GM18517 (cell line): ENCODE measurements at regions not wholly inside any gene's neighbourhood (a gene's known extent, or its start where the extent isn't known, plus 50 kb on each side); places are given as distances from the start of the nearest gene placed in this dataset.
A peak's percentile ranks its signal among the peaks of the same experiment; 100 is the strongest.

Source experiments
- ATAC-seq: cut with Tn5 transposase; IDR thresholded peaks from one replicate; pipeline ENCODE4 v1.9.1; 2021; ENCODE audit warnings: mild to moderate bottlenecking, moderate library complexity; ENCODE audit not compliant: unreplicated experiment

- no peak for ATAC-seq
Measured at GRCh38 chr7:47691988-47692387, 110.1 kb upstream of the TNS3 start.

GRCh38 chr7:47690902-47691558 is 109.1 kb upstream of the TNS3 start:
- ATAC-seq, result no peak

DNA sequence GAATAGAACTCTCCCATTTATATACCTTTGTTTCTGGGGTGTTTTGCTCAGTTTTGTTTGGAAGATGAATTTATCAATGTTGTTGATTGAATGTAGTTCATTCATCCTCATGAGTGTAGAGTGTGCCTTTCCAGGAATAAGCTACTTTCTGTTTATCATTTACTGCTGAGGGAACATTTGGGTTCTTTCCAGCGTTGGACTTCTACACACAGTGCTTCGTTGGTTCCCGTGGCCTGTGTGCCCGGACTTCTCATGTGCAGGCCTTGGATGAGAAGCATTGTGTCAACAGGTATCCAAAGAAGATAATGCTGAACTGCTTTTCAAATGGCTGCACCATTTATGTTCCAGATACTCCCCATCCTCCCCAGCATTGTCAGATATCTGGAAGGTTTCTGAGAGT is 107.6 kb upstream of the TNS3 start:
- ATAC-seq, result no peak

- no peak for ATAC-seq
Measured at GRCh38 chr7:47688311-47689100, 106.6 kb upstream of the TNS3 start.

GRCh38 chr7:47685712-47686376 is 103.9 kb upstream of the TNS3 start:
- ATAC-seq, result no peak

DNA sequence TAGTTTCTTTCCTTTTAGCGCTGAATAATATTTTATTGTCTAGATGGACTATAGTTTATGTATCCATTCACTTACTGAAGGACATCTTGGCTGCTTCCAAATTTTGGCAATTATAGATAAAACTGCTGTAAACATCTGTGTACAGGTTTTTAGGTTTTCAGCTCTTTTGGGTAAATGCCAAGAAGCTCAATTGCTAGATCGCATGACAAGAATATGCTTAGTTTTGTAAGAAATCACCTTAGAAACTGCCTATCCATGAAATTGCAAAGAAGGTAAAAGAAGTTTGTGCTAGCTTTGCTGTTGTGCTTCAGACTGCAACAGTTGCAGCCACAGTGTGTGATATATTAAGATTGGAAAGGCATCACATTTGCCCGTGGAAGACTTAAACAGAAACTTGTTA is 103.2 kb upstream of the TNS3 start:
- ATAC-seq, result no peak

GRCh38 chr7:47684728-47685127 is 102.8 kb upstream of the TNS3 start:
- ATAC-seq, result no peak

GRCh38 chr7:47683485-47683898 is 101.6 kb upstream of the TNS3 start:
- no peak for ATAC-seq

GRCh38 chr7:47682874-47683273 is 101.0 kb upstream of the TNS3 start:
- no peak for ATAC-seq

DNA sequence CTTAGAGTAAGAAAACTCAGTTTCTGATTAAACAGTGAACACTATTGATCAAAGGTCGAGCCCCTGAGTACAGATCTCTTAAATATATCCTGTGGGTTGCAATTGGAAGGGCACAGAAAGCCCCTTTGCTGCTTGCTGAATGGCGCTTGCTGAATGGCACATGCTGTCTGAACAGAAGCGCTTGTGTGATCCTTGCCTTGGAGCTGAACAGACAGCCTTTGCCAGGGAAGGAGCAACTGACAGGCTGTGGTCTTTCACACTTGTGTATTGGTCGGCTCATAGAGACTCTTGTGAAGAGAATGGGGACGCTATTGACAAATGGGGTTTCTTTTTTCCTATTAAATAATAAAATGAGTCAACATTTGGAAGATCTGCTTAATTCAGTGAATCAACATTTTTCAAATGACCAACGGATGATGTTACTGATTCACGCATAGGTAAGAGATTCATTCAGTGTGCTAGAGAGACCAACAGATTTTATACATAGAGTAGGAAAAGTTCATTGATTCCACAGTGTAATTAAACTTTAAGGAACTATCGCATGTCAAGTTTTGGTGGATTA is 99.4 kb upstream of the TNS3 start:
- no peak for ATAC-seq

DNA sequence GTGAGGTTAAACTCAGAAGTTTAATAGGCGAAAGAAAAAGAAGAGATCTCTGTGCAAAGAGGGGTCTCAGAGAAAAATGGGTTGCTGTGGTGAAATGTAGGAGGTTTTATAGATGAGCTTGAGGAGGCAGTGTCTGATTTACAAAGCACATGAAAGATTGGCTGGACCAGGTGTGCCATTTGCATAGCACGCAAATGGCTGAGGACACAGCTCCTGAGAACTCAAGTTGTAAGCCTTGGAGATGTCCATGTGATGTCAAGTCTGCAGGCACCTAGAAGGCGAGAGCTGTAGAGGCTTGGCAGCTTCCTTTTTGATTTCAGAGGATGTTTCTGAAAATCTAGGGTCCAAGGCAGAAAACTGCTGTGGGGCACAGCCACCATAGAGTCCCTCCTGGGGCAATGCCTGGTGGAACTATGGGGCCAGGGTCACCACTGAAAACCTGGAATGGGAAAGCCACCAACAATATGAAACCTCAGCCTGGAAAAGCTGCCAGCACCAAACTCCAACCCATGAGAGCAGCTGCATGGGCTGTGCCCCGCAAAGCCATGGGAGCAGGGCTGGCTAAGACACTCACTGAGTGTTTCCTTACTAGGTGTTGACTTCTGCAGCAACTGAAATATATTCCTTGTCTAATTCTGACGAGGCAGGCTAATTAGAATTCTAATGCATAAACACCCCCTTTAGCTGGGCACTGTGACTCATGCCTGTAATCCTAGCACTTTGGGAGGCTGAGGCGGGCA is 96.9 kb upstream of the TNS3 start:
- no peak for ATAC-seq

DNA sequence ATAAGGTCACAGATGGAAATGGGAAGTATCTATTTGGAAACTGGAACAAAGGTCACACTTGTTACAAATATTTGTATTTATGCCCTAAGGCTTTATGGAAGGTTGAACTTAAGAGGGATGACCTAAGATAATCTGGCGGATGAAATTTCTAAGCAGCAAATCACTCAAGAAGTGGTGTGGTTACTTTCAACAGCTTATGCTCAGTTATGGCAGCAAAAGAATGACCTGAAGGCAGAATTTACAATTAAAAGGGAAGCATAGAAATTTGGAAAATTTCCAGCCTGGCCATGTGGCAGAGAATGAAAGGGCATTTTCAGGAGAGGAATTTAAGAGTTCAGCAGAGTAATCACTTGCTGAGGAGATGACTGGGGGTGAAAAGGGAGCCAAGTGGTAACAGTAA is 95.8 kb upstream of the TNS3 start:
- no peak for ATAC-seq

GRCh38 chr7:47677093-47677492 is 95.2 kb upstream of the TNS3 start:
- no peak for ATAC-seq

DNA sequence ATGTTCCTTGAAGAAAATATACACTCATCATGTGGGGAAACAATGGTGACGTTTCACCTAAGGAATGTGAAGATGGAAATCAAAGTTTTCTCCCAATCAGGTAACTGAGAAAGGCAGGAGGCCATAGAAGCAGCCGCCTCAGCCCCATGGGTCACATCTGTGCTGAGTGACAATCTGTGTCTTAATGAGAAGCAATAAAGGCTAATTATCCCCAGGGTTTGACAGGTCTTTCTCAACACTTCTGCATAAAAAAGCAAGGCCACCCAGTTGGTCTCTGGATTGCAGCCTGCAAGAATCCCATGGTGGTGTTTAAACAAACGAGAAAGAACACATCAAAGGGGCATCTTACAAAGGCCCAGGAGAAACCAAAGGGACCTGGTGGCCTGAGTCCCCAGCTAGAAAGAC is 91.1 kb upstream of the TNS3 start:
- no peak for ATAC-seq

DNA sequence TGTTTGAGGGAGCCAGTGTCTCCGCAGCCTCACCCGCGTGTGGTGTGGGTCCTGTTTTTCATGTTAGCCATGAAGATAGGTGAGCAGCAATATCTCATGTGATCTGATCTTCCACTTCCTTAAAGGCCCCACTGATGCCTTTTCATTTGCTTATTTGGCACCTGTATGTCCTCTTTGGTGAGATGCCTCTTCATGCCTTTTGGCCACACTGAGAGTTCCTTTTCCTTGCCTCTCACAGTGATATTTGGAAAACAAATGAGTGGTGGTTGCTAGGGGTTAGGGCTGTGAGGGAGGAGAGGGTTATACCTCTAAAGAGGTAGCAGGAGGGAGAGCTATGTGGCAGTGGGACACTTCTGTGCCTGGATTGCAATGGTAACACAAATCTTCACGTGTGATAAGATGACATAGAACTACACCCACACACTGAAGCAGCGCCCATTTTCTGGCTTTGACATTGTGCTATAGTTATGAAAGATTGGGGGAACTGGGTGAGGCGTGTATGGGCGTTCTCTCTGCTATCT is 90.4 kb upstream of the TNS3 start:
- no peak for ATAC-seq

DNA sequence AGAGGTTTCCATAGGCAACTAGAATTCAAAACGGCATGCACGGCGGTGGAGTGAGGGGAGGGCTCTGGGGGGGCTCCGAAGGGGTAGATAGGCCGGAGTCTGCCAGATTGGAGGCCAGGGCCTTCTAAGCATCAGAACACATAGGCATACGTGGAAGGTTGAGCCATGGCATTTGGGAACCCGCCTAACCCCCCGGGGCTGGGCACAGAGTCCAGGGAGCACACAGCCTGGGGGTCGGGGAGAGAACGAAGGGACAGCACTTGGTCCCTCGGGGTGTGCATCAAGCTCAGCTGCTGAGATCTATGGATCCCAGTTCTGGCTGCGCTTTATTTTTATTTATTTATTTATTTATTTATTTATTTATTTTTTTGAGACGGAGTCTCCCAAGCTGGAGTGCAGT is 89.4 kb upstream of the TNS3 start:
- ATAC-seq, result no peak

- peak; percentile 88 for ATAC-seq
Measured at GRCh38 chr7:47670729-47671128, 88.8 kb upstream of the TNS3 start.

- no peak for ATAC-seq
Measured at GRCh38 chr7:47669901-47670384, 88.0 kb upstream of the TNS3 start.

GRCh38 chr7:47669178-47669891 is 87.4 kb upstream of the TNS3 start:
- ATAC-seq, result peak; percentile 73
